ENCODE measurements at regions not wholly inside any gene's neighbourhood (a gene's known extent, or its start where the extent isn't known, plus 50 kb on each side); places are given as distances from the start of the nearest gene placed in this dataset.

DNA sequence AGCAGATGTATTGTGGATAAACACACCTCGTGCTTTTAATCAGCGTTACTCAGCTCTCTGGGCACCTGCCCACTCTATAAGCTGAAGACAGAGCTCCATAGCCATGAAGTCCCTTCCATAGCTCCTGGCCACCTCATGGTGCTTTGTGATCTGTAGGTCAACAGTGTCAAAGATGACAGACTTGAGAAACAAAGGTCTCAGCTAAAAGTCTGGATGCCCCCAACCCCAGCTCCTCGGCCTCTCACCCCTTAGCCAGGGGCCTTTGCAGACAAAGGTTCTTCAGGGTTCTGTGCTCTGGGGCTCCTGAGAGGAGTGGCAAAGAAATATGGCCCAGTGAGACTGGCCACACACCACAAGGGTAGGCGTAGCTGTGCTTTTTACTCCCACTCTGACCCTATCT is 168.6 kb downstream of the KLF13 start:
- TF ChIP-seq, protein P1, sequence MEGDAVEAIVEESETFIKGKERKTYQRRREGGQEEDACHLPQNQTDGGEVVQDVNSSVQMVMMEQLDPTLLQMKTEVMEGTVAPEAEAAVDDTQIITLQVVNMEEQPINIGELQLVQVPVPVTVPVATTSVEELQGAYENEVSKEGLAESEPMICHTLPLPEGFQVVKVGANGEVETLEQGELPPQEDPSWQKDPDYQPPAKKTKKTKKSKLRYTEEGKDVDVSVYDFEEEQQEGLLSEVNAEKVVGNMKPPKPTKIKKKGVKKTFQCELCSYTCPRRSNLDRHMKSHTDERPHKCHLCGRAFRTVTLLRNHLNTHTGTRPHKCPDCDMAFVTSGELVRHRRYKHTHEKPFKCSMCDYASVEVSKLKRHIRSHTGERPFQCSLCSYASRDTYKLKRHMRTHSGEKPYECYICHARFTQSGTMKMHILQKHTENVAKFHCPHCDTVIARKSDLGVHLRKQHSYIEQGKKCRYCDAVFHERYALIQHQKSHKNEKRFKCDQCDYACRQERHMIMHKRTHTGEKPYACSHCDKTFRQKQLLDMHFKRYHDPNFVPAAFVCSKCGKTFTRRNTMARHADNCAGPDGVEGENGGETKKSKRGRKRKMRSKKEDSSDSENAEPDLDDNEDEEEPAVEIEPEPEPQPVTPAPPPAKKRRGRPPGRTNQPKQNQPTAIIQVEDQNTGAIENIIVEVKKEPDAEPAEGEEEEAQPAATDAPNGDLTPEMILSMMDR (IDR thresholded peaks at IDR 0.05; ENCODE audit: control extremely low read depth, extremely low read depth): no peak
- WGBS, 2 donors: 89 to 92% methylated on average over 4 of the region's 4 CpGs
- H3K9ac ChIP-seq (ENCODE audit: insufficient read depth in 1 of 2, low read length in 2 of 2): no peak overlapping the region
- no peaks in the 10 kb centered on the region for H3K27me3 ChIP-seq (ENCODE audit: control insufficient read depth in 3 of 3, insufficient read depth in 3 of 3, low read length in 2 of 3)
- H3K4me3 ChIP-seq: no peak overlapping the region
- H3K9me3 ChIP-seq (ENCODE audit: control insufficient read depth in 4 of 4, insufficient read depth in 3 of 4, low read length in 3 of 4): no peaks in the 10 kb centered on the region
- ATAC-seq (ENCODE audit: insufficient read depth, low FRiP score) (no peak), DNase-seq (no peak)
- no peak overlapping the region for H3K27ac ChIP-seq (ENCODE audit: low read depth in 1 of 2, low read length in 1 of 2)
- H3K4me1 ChIP-seq (ENCODE audit: control insufficient read depth in 5 of 5, insufficient read depth in 5 of 5, low read length in 5 of 5): no peaks in the 10 kb centered on the region
- H3K36me3 ChIP-seq (ENCODE audit: control insufficient read depth in 4 of 4, insufficient read depth in 4 of 4, low read length in 4 of 4): no peaks in the 10 kb centered on the region

- H3K4me3 ChIP-seq: no peak overlapping the region
- no peak for DNase-seq
- no peaks in the 10 kb centered on the region for H3K27me3 ChIP-seq (ENCODE audit: control insufficient read depth in 3 of 3, insufficient read depth in 3 of 3, low read length in 2 of 3)
- 86 to 97% methylated on average over 2 of the region's 2 CpGs for WGBS, 2 donors
- no peaks in the 10 kb centered on the region for H3K4me1 ChIP-seq (ENCODE audit: control insufficient read depth in 5 of 5, insufficient read depth in 5 of 5, low read length in 5 of 5)
- H3K27ac ChIP-seq (ENCODE audit: low read depth in 1 of 2, low read length in 1 of 2): no peak overlapping the region
- no peak overlapping the region for H3K9ac ChIP-seq (ENCODE audit: insufficient read depth in 1 of 2, low read length in 2 of 2)
- TF ChIP-seq, protein P1 (IDR thresholded peaks at IDR 0.05; ENCODE audit: control extremely low read depth, extremely low read depth): no peak
- H3K9me3 ChIP-seq (ENCODE audit: control insufficient read depth in 4 of 4, insufficient read depth in 3 of 4, low read length in 3 of 4): no peaks in the 10 kb centered on the region
- H3K36me3 ChIP-seq (ENCODE audit: control insufficient read depth in 4 of 4, insufficient read depth in 4 of 4, low read length in 4 of 4): no peaks in the 10 kb centered on the region
- ATAC-seq (ENCODE audit: insufficient read depth, low FRiP score): no peak
Observed at GRCh38 chr15:31497838-31498237, 171.2 kb downstream of the KLF13 start.

DNA sequence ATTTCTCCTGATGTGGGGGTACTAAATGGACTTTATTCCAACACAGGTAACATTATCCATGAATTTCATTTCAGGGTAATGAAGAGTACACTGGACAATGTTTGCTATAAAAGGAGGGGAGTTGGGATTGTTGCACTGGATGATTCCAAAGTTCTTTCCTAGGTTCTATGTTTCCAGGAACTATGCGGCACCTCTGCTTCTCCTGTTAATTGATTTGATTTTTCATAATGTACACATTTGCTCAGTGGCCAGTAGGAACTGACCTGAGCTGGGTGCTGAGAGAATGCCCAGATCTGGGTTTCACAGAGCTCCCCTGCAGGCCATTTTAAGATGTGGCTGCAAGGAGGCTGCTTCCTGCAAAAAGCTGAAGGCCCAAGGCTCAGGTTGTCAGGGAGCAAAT is 171.7 kb downstream of the KLF13 start:
- DNase-seq (no peak), ATAC-seq (ENCODE audit: insufficient read depth, low FRiP score) (no peak)
- H3K27ac ChIP-seq (ENCODE audit: low read depth in 1 of 2, low read length in 1 of 2): no peak overlapping the region
- H3K9ac ChIP-seq (ENCODE audit: insufficient read depth in 1 of 2, low read length in 2 of 2): no peak overlapping the region
- no peaks in the 10 kb centered on the region for H3K9me3 ChIP-seq (ENCODE audit: control insufficient read depth in 4 of 4, insufficient read depth in 3 of 4, low read length in 3 of 4)
- 99 to 100% methylated on average over 1 of the region's 1 CpG for WGBS, 2 donors
- H3K4me3 ChIP-seq: no peak overlapping the region
- H3K27me3 ChIP-seq (ENCODE audit: control insufficient read depth in 3 of 3, insufficient read depth in 3 of 3, low read length in 2 of 3): no peaks in the 10 kb centered on the region
- H3K4me1 ChIP-seq (ENCODE audit: control insufficient read depth in 5 of 5, insufficient read depth in 5 of 5, low read length in 5 of 5): no peaks in the 10 kb centered on the region
- H3K36me3 ChIP-seq (ENCODE audit: control insufficient read depth in 4 of 4, insufficient read depth in 4 of 4, low read length in 4 of 4): no peaks in the 10 kb centered on the region
- TF ChIP-seq, protein P1 (IDR thresholded peaks at IDR 0.05; ENCODE audit: control extremely low read depth, extremely low read depth): no peak

GRCh38 chr15:31498756-31499155 is 172.1 kb downstream of the KLF13 start:
- Histone ChIP-seq H3K9me3 (ENCODE audit: control insufficient read depth in 4 of 4, insufficient read depth in 3 of 4, low read length in 3 of 4) (no peaks in the 10 kb centered on the region), H3K27me3 (ENCODE audit: control insufficient read depth in 3 of 3, insufficient read depth in 3 of 3, low read length in 2 of 3) (no peaks in the 10 kb centered on the region), H3K9ac (ENCODE audit: insufficient read depth in 1 of 2, low read length in 2 of 2) (no peak overlapping the region), H3K4me3 (no peak overlapping the region), H3K36me3 (ENCODE audit: control insufficient read depth in 4 of 4, insufficient read depth in 4 of 4, low read length in 4 of 4) (no peaks in the 10 kb centered on the region), H3K27ac (ENCODE audit: low read depth in 1 of 2, low read length in 1 of 2) (no peak overlapping the region), H3K4me1 (ENCODE audit: control insufficient read depth in 5 of 5, insufficient read depth in 5 of 5, low read length in 5 of 5) (no peaks in the 10 kb centered on the region)
- TF ChIP-seq, protein P1 (IDR thresholded peaks at IDR 0.05; ENCODE audit: control extremely low read depth, extremely low read depth): no peak
- ATAC-seq (ENCODE audit: insufficient read depth, low FRiP score): no peak
- 89 to 90% methylated on average over 4 of the region's 4 CpGs for WGBS, 2 donors
- DNase-seq: no peak

Data from lung (tissue), 11 donors.